NT2/D1 (cell line): ENCODE measurements at regions not wholly inside any gene's neighbourhood (a gene's known extent, or its start where the extent isn't known, plus 50 kb on each side); places are given as distances from the start of the nearest gene placed in this dataset.
"Not testable (repeated sequence)": the region's sequence is repeated elsewhere in the genome, so short reads cannot be mapped to it uniquely, and the experiment has no call there.

ENCODE experiments used
- SUZ12 ChIP-seq: IDR thresholded peaks from 2 replicates; pipeline ENCODE4 v1.6.1; 2011; ENCODE audit not compliant: insufficient read length, insufficient read depth; ENCODE audit errors: extremely low read depth
- YY1 ChIP-seq: IDR thresholded peaks from 2 replicates; pipeline ENCODE4 v1.6.1; 2011; ENCODE audit not compliant: insufficient read length, insufficient read depth
- ZNF274 ChIP-seq: IDR thresholded peaks from 2 replicates; pipeline ENCODE4 v1.6.1; 2011; ENCODE audit warnings: mild to moderate bottlenecking, low read depth, low read length

- TF ChIP-seq SUZ12, ZNF274, YY1: not testable (repeated sequence)
These were observed 1473.5 kb upstream of the ACVR2A start for GRCh38 chr2:146371364-146371763.
